ENCODE measurements at regions not wholly inside any gene's neighbourhood (a gene's known extent, or its start where the extent isn't known, plus 50 kb on each side); places are given as distances from the start of the nearest gene placed in this dataset.

DNA sequence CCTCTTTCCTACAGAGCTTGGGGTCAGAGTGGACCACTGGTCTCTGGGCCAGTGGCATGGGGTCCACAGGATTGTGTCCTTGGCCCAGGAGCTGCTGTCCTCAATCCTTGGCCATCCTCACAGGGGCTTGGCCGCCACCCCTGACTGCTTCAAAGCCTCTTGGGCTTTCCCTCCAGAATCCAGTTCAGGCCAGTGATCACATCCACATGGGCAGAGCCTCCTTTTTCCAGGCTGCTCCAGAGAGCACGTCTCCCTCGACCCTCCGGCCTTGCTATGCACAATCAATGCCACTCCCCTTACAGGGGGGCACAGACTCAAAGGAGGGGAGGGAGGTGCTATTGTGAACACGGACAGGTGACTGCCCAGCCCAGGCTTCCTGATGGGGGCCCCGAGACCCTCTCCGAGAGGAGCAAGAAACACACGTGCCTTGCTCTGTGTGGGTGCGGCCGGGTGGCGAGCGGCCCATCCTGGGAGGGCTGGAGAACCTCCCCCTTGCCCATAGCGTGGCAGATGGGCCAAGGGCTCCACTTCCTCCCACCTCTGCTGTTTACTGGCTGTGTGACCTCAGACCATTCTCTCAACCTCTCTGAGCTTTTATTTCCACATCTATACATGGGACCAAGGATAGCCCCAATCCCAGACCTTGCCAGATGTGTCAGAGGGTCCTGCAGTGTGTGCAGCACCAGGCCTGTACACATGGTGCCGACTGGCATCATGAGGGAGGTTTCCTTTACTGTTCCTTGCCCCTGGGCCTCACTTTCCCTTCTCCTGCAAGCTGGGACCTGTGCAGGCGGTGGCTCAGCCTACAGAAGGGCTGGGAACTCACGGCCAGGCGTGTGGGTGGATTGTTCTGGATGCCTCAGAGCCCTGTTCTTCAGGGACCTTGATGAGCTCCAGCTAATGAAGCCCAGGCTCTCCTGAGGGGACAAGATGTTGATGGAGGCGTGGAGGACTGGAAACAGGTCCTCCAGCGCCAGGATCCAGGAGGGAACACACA lies 229.0 kb upstream of the GSE1 start:
- no peak for TF ChIP-seq EZH2phosphoT487 (IDR thresholded peaks at IDR 0.05; ENCODE audit: insufficient read depth, low read depth)
- TF ChIP-seq EZH2 (IDR thresholded peaks at IDR 0.05; ENCODE audit: insufficient read depth, poor library complexity, severe bottlenecking): no peak
